H1 (cell line): ENCODE measurements at regions not wholly inside any gene's neighbourhood (a gene's known extent, or its start where the extent isn't known, plus 50 kb on each side); places are given as distances from the start of the nearest gene placed in this dataset.

Source experiments
- CTCF ChIA-PET: fragments of 300-600 bp; sonication (Branson Sonifier 250); formaldehyde crosslinking; loops from one replicate; lab custom pipeline; 2021; ENCODE audit not compliant: partially characterized antibody; lab: Charles Lee
- POLR2A ChIA-PET: fragments of 300-600 bp; sonication (Branson Sonifier 250); formaldehyde crosslinking; loops from one replicate; lab custom pipeline; 2021; ENCODE audit warnings: inconsistent platforms; ENCODE audit not compliant: partially characterized antibody; lab: Charles Lee
- DNase-seq, 2 experiments: peaks; one replicate each; pipeline versions ENCODE4 v3.0.0 to v3.0.0-alpha.2; 2010 to 2022; ENCODE audit warnings: low spot score in 2 of 2, low read depth in 1 of 2, mixed read lengths in 1 of 2
- FAIRE-seq: peaks from 2 replicates; lab custom pipeline; 2011; peaks lifted over from hg19 to GRCh38; lab: Jason Lieb, UNC
- H2AFZ ChIP-seq: 2 replicates; pipeline ENCODE4 v1.8.1; 2012; ENCODE audit warnings: low read length, inconsistent platforms
- H2AK5ac ChIP-seq: 2 replicates; pipeline ENCODE4 v1.6.1; 2013; ENCODE audit warnings: low read depth, low read length
- H2BK120ac ChIP-seq: replicated peaks from 2 replicates; pipeline ENCODE3; 2013; ENCODE audit warnings: low read depth, low read length, inconsistent platforms
- H2BK12ac ChIP-seq: 2 replicates; pipeline ENCODE4 v1.6.1; 2013; ENCODE audit warnings: low read depth, low read length
- H2BK15ac ChIP-seq: 2 replicates; pipeline ENCODE4 v1.6.1; 2013; ENCODE audit warnings: low read length
- H2BK20ac ChIP-seq: 2 replicates; pipeline ENCODE4 v1.6.1; 2013; ENCODE audit warnings: low read length
- H2BK5ac ChIP-seq: 2 replicates; pipeline ENCODE4 v1.6.1; 2013; ENCODE audit warnings: low read depth, low read length
- H3K14ac ChIP-seq: 2 replicates; pipeline ENCODE4 v1.6.1; 2013; ENCODE audit warnings: inconsistent platforms; ENCODE audit not compliant: insufficient read length
- H3K18ac ChIP-seq: 2 replicates; pipeline ENCODE4 v1.6.1; 2013; ENCODE audit warnings: low read length; ENCODE audit errors: extremely low read depth
- H3K23ac ChIP-seq: 2 replicates; pipeline ENCODE4 v1.6.1; 2013; ENCODE audit warnings: inconsistent platforms; ENCODE audit not compliant: insufficient read length
- H3K23me2 ChIP-seq: 2 replicates; pipeline ENCODE4 v1.6.1; 2013; ENCODE audit warnings: low read depth, low read length
- H3K27ac ChIP-seq: 2 replicates; pipeline ENCODE4 v1.6.1; 2011; ENCODE audit warnings: low read depth, low read length, inconsistent platforms
- H3K27me3 ChIP-seq, 4 experiments: replicated peaks in 1 of 4; 1 replicate in 1 of 4; 2 replicates in 3 of 4; pipeline versions ENCODE4 v1.6.1 to v1.8.1; 2011 to 2013; ENCODE audit warnings: low read length in 3 of 4, mild to moderate bottlenecking in 3 of 4, inconsistent platforms in 2 of 4, mixed read lengths in 2 of 4, moderate library complexity in 1 of 4; ENCODE audit not compliant: control insufficient read depth in 3 of 4, insufficient read depth in 3 of 4; ENCODE audit errors: extremely low read depth in 1 of 4
- H3K36me3 ChIP-seq, 4 experiments: 2 replicates each; pipeline versions ENCODE4 v1.6.1 to v1.8.1; 2011 to 2013; ENCODE audit warnings: mild to moderate bottlenecking in 4 of 4, low read length in 3 of 4, moderate library complexity in 2 of 4, control low read depth in 1 of 4, inconsistent platforms in 1 of 4; ENCODE audit not compliant: insufficient read depth in 4 of 4, control insufficient read depth in 2 of 4
- H3K4ac ChIP-seq: replicated peaks from 2 replicates; pipeline ENCODE3; 2013; ENCODE audit warnings: low read length, low read depth, mixed read lengths, inconsistent platforms; ENCODE audit not compliant: insufficient read length
- H3K4me1 ChIP-seq, 4 experiments: replicated peaks in 1 of 4; 1 replicate in 1 of 4; 2 replicates in 3 of 4; pipeline versions ENCODE4 v1.6.1 to v1.8.1; 2011 to 2013; ENCODE audit warnings: low read length in 3 of 4, inconsistent platforms in 2 of 4, mixed read lengths in 1 of 4; ENCODE audit not compliant: insufficient read depth in 4 of 4, control insufficient read depth in 3 of 4
- H3K4me2 ChIP-seq, 2 experiments: 2 replicates each; pipeline versions ENCODE4 v1.6.1 to v1.8.1; 2011 to 2013; ENCODE audit warnings: low read depth in 2 of 2, low read length in 2 of 2, control low read depth in 1 of 2, inconsistent platforms in 1 of 2, mild to moderate bottlenecking in 1 of 2; ENCODE audit not compliant: insufficient read depth in 1 of 2
- H3K4me3 ChIP-seq, 4 experiments: fragments of 200-600, 300-600 bp in 1 of 4; sonication (generic), shearing (Covaris generic), sonication (Bioruptor Twin) in 1 of 4; 2 replicates each; pipeline versions ENCODE4 v1.5.1 to v1.8.1; 2011 to 2016; ENCODE audit warnings: low read length in 4 of 4, low read depth in 3 of 4, control low read depth in 2 of 4, inconsistent platforms in 2 of 4, mild to moderate bottlenecking in 2 of 4, mixed read lengths in 1 of 4, moderate library complexity in 1 of 4; ENCODE audit not compliant: insufficient read depth in 2 of 4; ENCODE audit errors: extremely low read depth in 1 of 4
- H3K56ac ChIP-seq: replicated peaks from 2 replicates; pipeline ENCODE3; 2013; ENCODE audit warnings: low read depth, mild to moderate bottlenecking, mixed read lengths, low read length, inconsistent platforms; ENCODE audit not compliant: insufficient read length
- H3K79me1 ChIP-seq: 2 replicates; pipeline ENCODE4 v1.6.1; 2013; ENCODE audit warnings: low read depth, low read length, control low read depth
- H3K79me2 ChIP-seq, 2 experiments: 2 replicates each; pipeline versions ENCODE4 v1.6.1 to v1.8.1; 2012 to 2013; ENCODE audit warnings: low read length in 2 of 2, mild to moderate bottlenecking in 2 of 2, inconsistent platforms in 1 of 2; ENCODE audit not compliant: insufficient read depth in 2 of 2, control insufficient read depth in 1 of 2
- H3K9ac ChIP-seq, 4 experiments: replicated peaks in 1 of 4; 1 replicate in 1 of 4; 2 replicates in 3 of 4; pipeline versions ENCODE4 v1.6.1 to v1.8.1; 2011 to 2013; ENCODE audit warnings: low read depth in 3 of 4, low read length in 3 of 4, control low read depth in 2 of 4, mild to moderate bottlenecking in 2 of 4, moderate library complexity in 2 of 4, inconsistent platforms in 1 of 4; ENCODE audit errors: extremely low read depth in 1 of 4
- H3K9me3 ChIP-seq, 2 experiments: 2 replicates each; pipeline versions ENCODE4 v1.6.1 to v1.8.1; 2012 to 2013; ENCODE audit warnings: mild to moderate bottlenecking in 2 of 2, moderate library complexity in 2 of 2, control low read depth in 1 of 2, inconsistent platforms in 1 of 2, low read depth in 1 of 2, low read length in 1 of 2, mixed read lengths in 1 of 2; ENCODE audit not compliant: insufficient read depth in 2 of 2
- H4K20me1 ChIP-seq, 2 experiments: replicated peaks in 1 of 2; 2 replicates each; pipeline versions ENCODE3 to v1.8.1; 2011 to 2013; ENCODE audit warnings: inconsistent platforms in 2 of 2, low read length in 2 of 2, mild to moderate bottlenecking in 1 of 2; ENCODE audit not compliant: insufficient read depth in 2 of 2, control insufficient read depth in 1 of 2
- H4K5ac ChIP-seq: 2 replicates; pipeline ENCODE4 v1.6.1; 2013; ENCODE audit warnings: low read length, low read depth, mixed read lengths, inconsistent platforms; ENCODE audit not compliant: insufficient read length
- H4K8ac ChIP-seq: 2 replicates; pipeline ENCODE4 v1.8.0; 2013; ENCODE audit warnings: mild to moderate bottlenecking, moderate library complexity, low read length, inconsistent platforms; ENCODE audit not compliant: insufficient read depth; ENCODE audit errors: extremely low read depth
- H4K91ac ChIP-seq: replicated peaks from 2 replicates; pipeline ENCODE3; 2013; ENCODE audit warnings: low read length, mixed read lengths, inconsistent platforms; ENCODE audit not compliant: insufficient read length
- EZH2 ChIP-seq: fragments of 200-600 bp; sonication (generic); IDR thresholded peaks from 2 replicates; pipeline ENCODE4 v1.7.1; 2012; ENCODE audit warnings: low read depth, mild to moderate bottlenecking, moderate library complexity, low read length, inconsistent platforms; ENCODE audit not compliant: severe bottlenecking
- FOSL1 ChIP-seq: IDR thresholded peaks from 2 replicates; pipeline ENCODE4 v1.6.1; 2011; ENCODE audit warnings: mild to moderate bottlenecking, low read depth, low read length, moderate library complexity; ENCODE audit not compliant: insufficient read depth
- MAFK ChIP-seq: IDR thresholded peaks from 2 replicates; pipeline ENCODE4 v1.6.1; 2012; ENCODE audit warnings: low read depth, mild to moderate bottlenecking, improper control_type of control experiment, low read length
- POLR2AphosphoS5 ChIP-seq: IDR thresholded peaks from 2 replicates; pipeline ENCODE4 v1.6.1; 2011; ENCODE audit warnings: low read depth, low read length
- RNF2 ChIP-seq: fragments of 200-900, 300-1000 bp; sonication (generic); IDR thresholded peaks from 2 replicates; pipeline ENCODE4 v1.7.1; 2016; ENCODE audit warnings: borderline replicate concordance, low read depth, mild to moderate bottlenecking, antibody characterized with exemption, low read length; ENCODE audit not compliant: poor library complexity, severe bottlenecking; ENCODE audit errors: missing control alignments
- TCF12 ChIP-seq: IDR thresholded peaks from 2 replicates; pipeline ENCODE4 v1.6.1; 2011; ENCODE audit warnings: low read depth, mild to moderate bottlenecking, low read length
- YY1 ChIP-seq: IDR thresholded peaks from 2 replicates; pipeline ENCODE4 v1.6.1; 2011; ENCODE audit warnings: low read depth, mild to moderate bottlenecking, low read length
- WGBS, 2 experiments: shearing (Covaris generic) in 1 of 2; methylation state at CpG; one replicate each; pipeline versions ENCODE4 v1.1.6 to v1.1.7; 2013 to 2015; ENCODE audit warnings: low lambda C conversion rate in 2 of 2, mixed read lengths in 2 of 2, inconsistent platforms in 1 of 2, low coverage in 1 of 2, missing lambda C conversion rate in 1 of 2; ENCODE audit not compliant: insufficient replicate concordance in 2 of 2, insufficient coverage in 1 of 2, insufficient read length in 1 of 2; ENCODE audit errors: extremely low coverage in 1 of 2, missing lambda C conversion rate in 1 of 2; 5-methylcytosine and 5-hydroxymethylcytosine counted together

DNA sequence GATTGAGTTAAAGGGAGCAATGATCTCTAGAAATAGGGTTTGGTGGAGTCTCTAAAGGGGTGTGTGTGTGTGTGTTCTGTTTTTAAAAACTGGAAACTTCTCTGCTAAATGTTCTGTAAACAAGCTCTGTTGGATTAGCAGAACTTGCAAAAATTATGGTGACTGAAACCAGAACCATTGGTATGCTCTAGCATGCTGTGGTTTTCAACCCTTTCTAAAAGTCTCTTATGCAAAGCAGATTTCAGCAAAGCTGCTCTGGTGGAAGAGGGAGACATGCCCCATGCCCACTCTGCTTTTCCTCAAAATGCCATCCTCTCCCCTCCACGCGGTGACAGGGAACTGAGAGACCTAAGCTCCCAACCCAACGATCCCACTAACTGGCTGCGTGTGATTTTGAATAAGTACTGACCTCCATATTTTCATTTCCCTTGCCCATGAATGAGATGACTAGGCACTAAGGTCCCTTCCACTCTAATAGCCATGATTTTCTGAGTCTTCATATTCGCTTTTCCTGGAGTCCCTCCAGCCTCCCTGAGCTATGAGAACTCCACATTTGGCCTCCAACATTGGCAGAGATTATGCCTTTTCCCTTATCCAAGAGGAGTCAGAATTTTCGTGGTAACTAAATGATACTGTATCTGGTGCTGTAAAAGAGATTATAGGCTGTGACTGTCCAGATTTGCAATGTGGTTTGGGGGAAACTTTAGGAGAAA, 117.3 kb upstream of the PALS2 start:
- Histone ChIP-seq H2BK12ac (peak overlapping the region; percentile 77; the same call in 1 of the 2 replicates), H2BK120ac (no peak overlapping the region), H3K27me3 (peaks cover 0 to 3% (median 0%) of the 10 kb centered on the region in 4 experiments; a peak in 1 of 7 replicates), H4K91ac (no peak overlapping the region), H4K5ac (no peak overlapping the region), H3K79me2 (no peaks in the 10 kb centered on the region), H2BK15ac (no peak overlapping the region), H3K56ac (no peak overlapping the region), H4K8ac (no peak overlapping the region), H3K27ac (no peak overlapping the region), H3K36me3 (no peaks in the 10 kb centered on the region), H2BK5ac (no peak overlapping the region), H3K9ac (no peak overlapping the region), H3K4me2 (no peak overlapping the region), H4K20me1 (no peaks in the 10 kb centered on the region), H2AK5ac (no peak overlapping the region), H3K4ac (peak overlapping the region; percentile 57), H2BK20ac (no peak overlapping the region), H2AFZ (peak overlapping the region; percentile 66), H3K4me1 (no peaks in the 10 kb centered on the region; a peak in 1 of 7 replicates), H3K18ac (peak overlapping the region; percentile 67; the same call in 1 of the 2 replicates), H3K4me3 (no peak overlapping the region), H3K23ac (no peak overlapping the region), H3K9me3 (no peaks in the 10 kb centered on the region), H3K79me1 (no peaks in the 10 kb centered on the region), H3K14ac (no peak overlapping the region), H3K23me2 (no peaks in the 10 kb centered on the region)
- FAIRE-seq (no peak), DNase-seq (no peak)
- ChIA-PET POLR2A (interaction anchor here (0.6 to 1.8 kb wide), 2 partner anchors 19 to 50 kb away, joined by 3 to 4 read pairs; no protein-coding TSS in a partner anchor), CTCF (interaction anchor here (1.5 to 1.9 kb wide), 2 partner anchors 8 to 166 kb away, joined by 4 to 6 read pairs; no protein-coding TSS in a partner anchor)
- TF ChIP-seq POLR2AphosphoS5 (no peak), EZH2 (no peak), RNF2 (no peak), MAFK (no peak), TCF12 (no peak), FOSL1 (no peak), YY1 (no peak)
- WGBS, 2 experiments: 91% methylated on average over 6 of the region's 6 CpGs; no CpG with 5 or more reads in 1 of the 2 experiments
